NB4 (cell line): ENCODE measurements at regions not wholly inside any gene's neighbourhood (a gene's known extent, or its start where the extent isn't known, plus 50 kb on each side); places are given as distances from the start of the nearest gene placed in this dataset.

Source experiments
- CTCF ChIP-seq: IDR thresholded peaks from one replicate; pipeline ENCODE4 v1.5.1; 2012; ENCODE audit warnings: low read depth, low read length
- POLR2A ChIP-seq: IDR thresholded peaks from 2 replicates; pipeline ENCODE4 v1.6.1; 2011; ENCODE audit warnings: mild to moderate bottlenecking; ENCODE audit not compliant: insufficient read length; ENCODE audit errors: extremely low read depth

- TF ChIP-seq POLR2A = no peak
- no peak for TF ChIP-seq CTCF
Observed at GRCh38 chr4:13984991-13985800, 357.7 kb upstream of the BOD1L1 start.
